SU-DHL-6 (cell line): ENCODE measurements at regions not wholly inside any gene's neighbourhood (a gene's known extent, or its start where the extent isn't known, plus 50 kb on each side); places are given as distances from the start of the nearest gene placed in this dataset.

Experiments
- EZH2phosphoT487 ChIP-seq: fragments of 200-600 bp; sonication (generic), shearing (Covaris generic); conservative IDR thresholded peaks from 2 replicates; pipeline ENCODE4 v1.6.1; 2018; ENCODE audit warnings: mild to moderate bottlenecking, antibody characterized with exemption, low read length, moderate library complexity, mixed read lengths
- TF ChIP-seq, protein P1 (sequence below): fragments of 200-600 bp; sonication (generic); IDR thresholded peaks from one replicate; pipeline ENCODE4 v1.5.1; 2017; ENCODE audit warnings: antibody characterized with exemption, mild to moderate bottlenecking, low read length, moderate library complexity; ENCODE audit not compliant: insufficient read depth, poor library complexity, severe bottlenecking

DNA sequence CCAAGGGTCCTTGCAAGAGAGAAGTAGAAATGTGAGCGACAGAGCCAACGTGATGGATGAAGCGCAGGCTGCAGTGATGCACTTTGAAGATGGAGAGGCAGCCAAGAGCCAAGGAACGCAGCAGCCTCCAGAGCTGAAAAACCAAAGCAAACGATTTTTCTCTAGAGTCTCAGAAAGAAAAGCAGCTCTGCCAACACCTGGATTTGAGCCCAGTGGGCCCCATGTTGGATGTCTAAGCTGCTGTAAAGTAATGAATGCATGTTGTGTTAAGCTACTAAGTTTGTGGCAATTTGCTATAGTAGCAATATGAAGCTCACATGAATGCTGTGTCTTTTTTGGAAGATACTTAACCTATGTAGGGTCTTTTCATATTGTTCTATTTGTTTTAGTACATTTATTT lies 894.3 kb downstream of the EFNB2 start:
- TF ChIP-seq, protein P1, sequence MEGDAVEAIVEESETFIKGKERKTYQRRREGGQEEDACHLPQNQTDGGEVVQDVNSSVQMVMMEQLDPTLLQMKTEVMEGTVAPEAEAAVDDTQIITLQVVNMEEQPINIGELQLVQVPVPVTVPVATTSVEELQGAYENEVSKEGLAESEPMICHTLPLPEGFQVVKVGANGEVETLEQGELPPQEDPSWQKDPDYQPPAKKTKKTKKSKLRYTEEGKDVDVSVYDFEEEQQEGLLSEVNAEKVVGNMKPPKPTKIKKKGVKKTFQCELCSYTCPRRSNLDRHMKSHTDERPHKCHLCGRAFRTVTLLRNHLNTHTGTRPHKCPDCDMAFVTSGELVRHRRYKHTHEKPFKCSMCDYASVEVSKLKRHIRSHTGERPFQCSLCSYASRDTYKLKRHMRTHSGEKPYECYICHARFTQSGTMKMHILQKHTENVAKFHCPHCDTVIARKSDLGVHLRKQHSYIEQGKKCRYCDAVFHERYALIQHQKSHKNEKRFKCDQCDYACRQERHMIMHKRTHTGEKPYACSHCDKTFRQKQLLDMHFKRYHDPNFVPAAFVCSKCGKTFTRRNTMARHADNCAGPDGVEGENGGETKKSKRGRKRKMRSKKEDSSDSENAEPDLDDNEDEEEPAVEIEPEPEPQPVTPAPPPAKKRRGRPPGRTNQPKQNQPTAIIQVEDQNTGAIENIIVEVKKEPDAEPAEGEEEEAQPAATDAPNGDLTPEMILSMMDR: no peak
- no peak for TF ChIP-seq EZH2phosphoT487
